ENCODE measurements at regions not wholly inside any gene's neighbourhood (a gene's known extent, or its start where the extent isn't known, plus 50 kb on each side); places are given as distances from the start of the nearest gene placed in this dataset.

GRCh38 chr4:69025191-69025998, 70.9 kb upstream of the UGT2B7 start (continued):
- TF ChIP-seq ATF2 (CRISPR knock-in tag; IDR thresholded peaks at IDR 0.05) (0 out of 2 replicates have a peak, but pooled peaks have one; percentile 17), FOXP1 (IDR thresholded peaks at IDR 0.05) (no peak), FOXP1 (CRISPR knock-in tag; IDR thresholded peaks at IDR 0.05) (no peak), KLF15 (CRISPR knock-in tag; IDR thresholded peaks at IDR 0.05; ENCODE audit: borderline replicate concordance) (no peak), GPN1 (CRISPR knock-in tag; IDR thresholded peaks at IDR 0.05; ENCODE audit: borderline replicate concordance) (no peak), HDAC1 (CRISPR knock-in tag; IDR thresholded peaks at IDR 0.05) (peak; percentile 49; the same call in 1 of the 2 replicates), ZNF282 (IDR thresholded peaks at IDR 0.05; ENCODE audit: partially characterized antibody) (no peak), HOXA7 (CRISPR knock-in tag; IDR thresholded peaks at IDR 0.05) (no peak), ZSCAN30 (CRISPR knock-in tag; IDR thresholded peaks at IDR 0.05) (no peak), SPEN (CRISPR knock-in tag; IDR thresholded peaks at IDR 0.05; ENCODE audit: low read depth) (peak; percentile 35; the same call in 1 of the 2 replicates), ASH2L (IDR thresholded peaks at IDR 0.05; ENCODE audit: insufficient read length, low read depth, low read length) (peak; percentile 35), KDM5B (CRISPR knock-in tag; IDR thresholded peaks at IDR 0.05; ENCODE audit: borderline replicate concordance) (0 out of 2 replicates have a peak, but pooled peaks have one; percentile 24), ZNF230 (CRISPR knock-in tag; IDR thresholded peaks at IDR 0.05) (peak; percentile 22; the same call in 1 of the 2 replicates), FOXA1 (IDR thresholded peaks at IDR 0.05) (no peak), FOXA1 (CRISPR knock-in tag; IDR thresholded peaks at IDR 0.05) (peak; percentile 90), FOSL1 (CRISPR knock-in tag; IDR thresholded peaks at IDR 0.05; ENCODE audit: borderline replicate concordance) (no peak), CERS6 (CRISPR knock-in tag; IDR thresholded peaks at IDR 0.05) (no peak), ZNF44 (CRISPR knock-in tag; IDR thresholded peaks at IDR 0.05) (no peak), TEAD2 (CRISPR knock-in tag; IDR thresholded peaks at IDR 0.05) (no peak), SALL2 (CRISPR knock-in tag; IDR thresholded peaks at IDR 0.05) (no peak), ZFP90 (CRISPR knock-in tag; IDR thresholded peaks at IDR 0.05; ENCODE audit: borderline replicate concordance) (no peak), ZNF496 (CRISPR knock-in tag; IDR thresholded peaks at IDR 0.05; ENCODE audit: insufficient replicate concordance) (no peak), ZNF430 (CRISPR knock-in tag; IDR thresholded peaks at IDR 0.05) (no peak), ZNF580 (CRISPR knock-in tag; IDR thresholded peaks at IDR 0.05; ENCODE audit: borderline replicate concordance, low read depth) (peak; percentile 55; the same call in 1 of the 2 replicates), DR1 (CRISPR knock-in tag; IDR thresholded peaks at IDR 0.05) (no peak), IRF1 (CRISPR knock-in tag; IDR thresholded peaks at IDR 0.05; ENCODE audit: low read depth) (no peak), ZNF569 (CRISPR knock-in tag; IDR thresholded peaks at IDR 0.05; ENCODE audit: borderline replicate concordance) (no peak), ZNF350 (CRISPR knock-in tag; IDR thresholded peaks at IDR 0.05; ENCODE audit: borderline replicate concordance, low read depth) (peak; percentile 36; the same call in 1 of the 2 replicates), GFI1 (CRISPR knock-in tag; IDR thresholded peaks at IDR 0.05; ENCODE audit: borderline replicate concordance) (0 out of 2 replicates have a peak, but pooled peaks have one; percentile 31)

All from HepG2 (cell line).